ENCODE measurements at regions not wholly inside any gene's neighbourhood (a gene's known extent, or its start where the extent isn't known, plus 50 kb on each side); places are given as distances from the start of the nearest gene placed in this dataset.

- Histone ChIP-seq H4K20me1 (replicated peaks; ENCODE audit: control insufficient read depth, extremely low read depth, insufficient read depth, low read length) (no peaks in the 10 kb centered on the region), H3K79me2 (ENCODE audit: control insufficient read depth, insufficient read depth, low read length) (no peaks in the 10 kb centered on the region), H3K9me3 (replicated peaks; ENCODE audit: control insufficient read depth, insufficient read depth, low read length) (peaks cover 2% of the 10 kb centered on the region), H2AFZ (ENCODE audit: low read depth, low read length) (no peak overlapping the region), H3K4me3 (replicated peaks in 1 of 3; ENCODE audit: insufficient read depth in 1 of 3, low read depth in 1 of 3, low read length in 3 of 3) (no peak overlapping the region), H3K27me3 (ENCODE audit: control insufficient read depth in 2 of 2, insufficient read depth in 2 of 2, low read length in 2 of 2) (no peaks in the 10 kb centered on the region), H3K27ac (ENCODE audit: insufficient read depth, low read depth, low read length) (no peak overlapping the region), H3K36me3 (ENCODE audit: control insufficient read depth in 2 of 2, extremely low read depth in 1 of 2, insufficient read depth in 2 of 2, low read length in 2 of 2) (no peaks in the 10 kb centered on the region), H3K4me1 (ENCODE audit: control insufficient read depth, extremely low read depth, insufficient read depth, low read length) (no peaks in the 10 kb centered on the region), H3K4me2 (ENCODE audit: insufficient read depth, low read length) (no peak overlapping the region), H3K9me1 (replicated peaks; ENCODE audit: control insufficient read depth, extremely low read depth, insufficient read depth, low read length) (no peaks in the 10 kb centered on the region), H3K9ac (replicated peaks; ENCODE audit: extremely low read depth, insufficient read depth, low read length) (no peak overlapping the region)
- dilution Hi-C loops (cut with MboI; ENCODE audit: extremely low pct_ligation_motif_present, low sequenced_read_pairs) (no loop called here), intact Hi-C loops (cut with micrococcal nuclease) (no loop called here)
- ChIA-PET CTCF (no interaction called here), POLR2A (no interaction called here)
- BruUV-seq (replicated peaks): no TSS peak
- FAIRE-seq (no peak), DNase-seq (ENCODE audit: low read depth, low spot score) (no peak)
- TF ChIP-seq POLR2AphosphoS5 (IDR thresholded peaks at IDR 0.05; ENCODE audit: insufficient read depth, low read depth, low read length) (no peak), FOS (IDR thresholded peaks at IDR 0.05; ENCODE audit: borderline replicate concordance, insufficient read depth, low read length) (no peak), POLR2A (IDR thresholded peaks at IDR 0.05; ENCODE audit: low read depth, low read length) (no peak), CTCF (IDR thresholded peaks at IDR 0.05; ENCODE audit: extremely low read depth in 1 of 2, insufficient read depth in 1 of 2, low read depth in 1 of 2, low read length in 2 of 2) (no peak), MYC (IDR thresholded peaks at IDR 0.05; ENCODE audit: low read depth, low read length) (no peak), GATA2 (IDR thresholded peaks at IDR 0.05; ENCODE audit: insufficient read depth, insufficient read length, low read depth, low read length) (no peak), EZH2 (IDR thresholded peaks at IDR 0.05; ENCODE audit: borderline replicate concordance, low read depth, low read length, severe bottlenecking) (no peak), JUN (IDR thresholded peaks at IDR 0.05; ENCODE audit: borderline replicate concordance, insufficient read depth, insufficient read length, low read depth) (no peak), MAX (IDR thresholded peaks at IDR 0.05; ENCODE audit: insufficient read depth, insufficient read length) (no peak)
Observed at GRCh38 chr7:54354436-54354835, 187.7 kb upstream of the VSTM2A start.

Measured in endothelial cell of umbilical vein (primary cell).